OCI-LY7 (cell line): ENCODE measurements at regions not wholly inside any gene's neighbourhood (a gene's known extent, or its start where the extent isn't known, plus 50 kb on each side); places are given as distances from the start of the nearest gene placed in this dataset.

ENCODE experiments used
- BruUV-seq: library from RNA; stranded (reverse); fragments of 400-500 nt; replicated peaks from 2 replicates; lab custom pipeline; 2021; lab: Mats Ljungman, UMichigan
- CTCF ChIA-PET: fragments of 300-600 bp; sonication (Branson Sonifier 250); formaldehyde crosslinking; loops from one replicate; lab custom pipeline; 2022; ENCODE audit warnings: antibody characterized with exemption; ENCODE audit not compliant: unreplicated experiment; lab: Charles Lee
- POLR2A ChIA-PET: fragments of 300-600 bp; sonication (Branson Sonifier 250); formaldehyde crosslinking; loops from one replicate; lab custom pipeline; 2022; ENCODE audit warnings: antibody characterized with exemption; lab: Charles Lee
- DNase-seq: peaks from one replicate; pipeline ENCODE4 v3.0.0-alpha.2; 2015; ENCODE audit warnings: low spot score
- H2AFZ ChIP-seq: fragments of 200-600 bp; sonication (generic), shearing (Covaris generic); 2 replicates; pipeline ENCODE4 v1.6.1; 2014; ENCODE audit warnings: mild to moderate bottlenecking, antibody characterized with exemption, low read length, moderate library complexity
- H3K27ac ChIP-seq: fragments of 200-600 bp; sonication (generic); 2 replicates; pipeline ENCODE4 v1.5.1; 2014; ENCODE audit warnings: mixed run types, low read depth, mild to moderate bottlenecking, moderate library complexity, low read length, inconsistent platforms; ENCODE audit not compliant: poor library complexity, severe bottlenecking
- H3K36me3 ChIP-seq: fragments of 200-600 bp; sonication (generic); 2 replicates; pipeline ENCODE4 v1.6.1; 2014; ENCODE audit warnings: mild to moderate bottlenecking, antibody characterized with exemption, low read length, moderate library complexity, mixed read lengths; ENCODE audit not compliant: insufficient read depth
- H3K4me1 ChIP-seq: fragments of 200-600 bp; sonication (generic); 2 replicates; pipeline ENCODE4 v1.5.1; 2014; ENCODE audit warnings: mild to moderate bottlenecking, low read length; ENCODE audit not compliant: insufficient read depth, poor library complexity, severe bottlenecking
- H3K4me2 ChIP-seq: fragments of 200-600 bp; sonication (generic); 2 replicates; pipeline ENCODE4 v1.6.1; 2014; ENCODE audit warnings: mild to moderate bottlenecking, low read length
- H3K4me3 ChIP-seq: fragments of 200-600 bp; sonication (generic); 2 replicates; pipeline ENCODE4 v1.5.1; 2014; ENCODE audit warnings: mild to moderate bottlenecking, low read depth, low read length; ENCODE audit not compliant: poor library complexity, severe bottlenecking
- H3K79me2 ChIP-seq: fragments of 200-600 bp; sonication (generic); 2 replicates; pipeline ENCODE4 v1.6.1; 2016; ENCODE audit warnings: low read depth, mild to moderate bottlenecking, low read length, moderate library complexity, mixed read lengths; ENCODE audit not compliant: insufficient read depth
- H3K9me2 ChIP-seq: fragments of 200-600 bp; sonication (generic); 2 replicates; pipeline ENCODE4 v1.6.1; 2016; ENCODE audit warnings: mild to moderate bottlenecking, low read length, mixed read lengths; ENCODE audit not compliant: insufficient read depth
- H3K9me3 ChIP-seq: fragments of 200-600 bp; sonication (generic); 2 replicates; pipeline ENCODE4 v1.6.1; 2014; ENCODE audit warnings: mild to moderate bottlenecking, mixed run types, low read length, mixed read lengths
- H4K20me1 ChIP-seq: fragments of 200-600 bp; sonication (generic); 2 replicates; pipeline ENCODE4 v1.6.1; 2014; ENCODE audit warnings: mild to moderate bottlenecking, antibody characterized with exemption, low read length, moderate library complexity, mixed read lengths; ENCODE audit not compliant: insufficient read depth
- CTCF ChIP-seq: fragments of 200-600 bp; sonication (generic); conservative IDR thresholded peaks from 2 replicates; pipeline ENCODE4 v1.5.1; 2014; ENCODE audit warnings: mild to moderate bottlenecking, antibody characterized with exemption, low read length, moderate library complexity, mixed read lengths
- EZH2phosphoT487 ChIP-seq: fragments of 200-600 bp; sonication (generic); IDR thresholded peaks from 2 replicates; pipeline ENCODE4 v1.6.1; 2018; ENCODE audit warnings: low read depth, borderline replicate concordance, mild to moderate bottlenecking, mixed run types, antibody characterized with exemption, low read length, moderate library complexity, mixed read lengths
- intact Hi-C: fragments of 100-400 bp; cut with micrococcal nuclease; formaldehyde crosslinking; loops from one replicate; pipeline ENCODE4 v1.10.0; 2022; ENCODE audit not compliant: unreplicated experiment

- ChIA-PET CTCF (no interaction called here), POLR2A (interaction anchor here (0.6 kb wide), 1 partner anchor 10 kb away, joined by 4 read pairs; no protein-coding TSS in a partner anchor)
- no peak for TF ChIP-seq CTCF
- no peak for TF ChIP-seq EZH2phosphoT487
- H3K4me1 ChIP-seq, result no peaks in the 10 kb centered on the region
- H3K9me3 ChIP-seq, result no peaks in the 10 kb centered on the region
- no peak overlapping the region for H3K4me2 ChIP-seq
- H3K36me3 ChIP-seq, result no peaks in the 10 kb centered on the region
- H3K79me2 ChIP-seq, result no peaks in the 10 kb centered on the region
- BruUV-seq, result no TSS peak
- intact Hi-C loops, result no loop called here
- H4K20me1 ChIP-seq, result no peaks in the 10 kb centered on the region
- no peaks in the 10 kb centered on the region for H3K9me2 ChIP-seq
- no peak overlapping the region for H2AFZ ChIP-seq
- H3K4me3 ChIP-seq, result no peak overlapping the region
- no peak overlapping the region for H3K27ac ChIP-seq
- no peak for DNase-seq
Measured at GRCh38 chr11:112817376-112817775, 143.8 kb upstream of the NCAM1 start.

- CTCF ChIA-PET, result no interaction called here
- intact Hi-C loops, result no loop called here
Measured at GRCh38 chr11:112822478-112823274, 138.5 kb upstream of the NCAM1 start.

More at GRCh38 chr11:112822478-112823274, 138.5 kb upstream of the NCAM1 start:
- no peaks in the 10 kb centered on the region for H3K79me2 ChIP-seq
- no peak for DNase-seq
- H3K4me3 ChIP-seq, result no peak overlapping the region
- no peak overlapping the region for H3K27ac ChIP-seq
- H2AFZ ChIP-seq, result no peak overlapping the region
- no peak overlapping the region for H3K4me2 ChIP-seq
- no peaks in the 10 kb centered on the region for H3K9me2 ChIP-seq
- no peak for TF ChIP-seq EZH2phosphoT487
- TF ChIP-seq CTCF, result no peak
- H3K9me3 ChIP-seq, result no peaks in the 10 kb centered on the region
- H4K20me1 ChIP-seq, result no peaks in the 10 kb centered on the region
- H3K36me3 ChIP-seq, result no peaks in the 10 kb centered on the region
- no peaks in the 10 kb centered on the region for H3K4me1 ChIP-seq
- POLR2A ChIA-PET, result no interaction called here
- BruUV-seq, result no TSS peak
